HAP-1 (cell line): ENCODE measurements at regions not wholly inside any gene's neighbourhood (a gene's known extent, or its start where the extent isn't known, plus 50 kb on each side); places are given as distances from the start of the nearest gene placed in this dataset.

Experiments used
- DNase-seq, 2 experiments: peaks; one replicate each; pipeline ENCODE4 v3.0.0-alpha.2; 2016 to 2020; ENCODE audit warnings: low spot score in 2 of 2
- H3K27me3 ChIP-seq: fragments of 250-450 bp; sonication (Bioruptor Pico); 2 replicates; pipeline ENCODE4 v1.5.1; 2020; ENCODE audit warnings: low read depth, mild to moderate bottlenecking, moderate library complexity
- H3K36me3 ChIP-seq: fragments of 250-450 bp; sonication (Bioruptor Pico); replicated peaks from 2 replicates; pipeline ENCODE4 v1.5.1; 2020; ENCODE audit warnings: mild to moderate bottlenecking
- H3K4me1 ChIP-seq: fragments of 250-450 bp; sonication (Bioruptor Pico); 2 replicates; pipeline ENCODE4 v1.5.1; 2020; ENCODE audit warnings: mild to moderate bottlenecking
- H3K4me3 ChIP-seq: fragments of 250-450 bp; sonication (Bioruptor Pico); 2 replicates; pipeline ENCODE4 v1.5.1; 2020; ENCODE audit warnings: mild to moderate bottlenecking, moderate library complexity
- H3K9me3 ChIP-seq: fragments of 250-450 bp; sonication (Bioruptor Pico); 2 replicates; pipeline ENCODE4 v1.5.1; 2020; ENCODE audit warnings: mild to moderate bottlenecking, moderate library complexity
- in situ Hi-C: fragments of 300-500 bp; cut with MboI; formaldehyde crosslinking; loops from 3 replicates; pipeline ENCODE4 v1.14.3; 2020; ENCODE audit warnings: low sequenced_read_pairs, inconsistent platforms, mixed read lengths

- Histone ChIP-seq H3K4me3 (no peak overlapping the region), H3K36me3 (no peaks in the 10 kb centered on the region), H3K4me1 (no peaks in the 10 kb centered on the region), H3K27me3 (no peaks in the 10 kb centered on the region), H3K9me3 (no peaks in the 10 kb centered on the region)
- in situ Hi-C loops: no loop called here
- no peak for DNase-seq
These were observed 99.6 kb upstream of the PRR23E start for GRCh38 chr3:127093312-127093711.

GRCh38 chr3:127095774-127096173 lies 97.2 kb upstream of the PRR23E start:
- no peak for DNase-seq
- H3K36me3 ChIP-seq: no peaks in the 10 kb centered on the region
- no peaks in the 10 kb centered on the region for H3K9me3 ChIP-seq
- in situ Hi-C loops: no loop called here
- no peaks in the 10 kb centered on the region for H3K27me3 ChIP-seq
- H3K4me1 ChIP-seq: no peaks in the 10 kb centered on the region
- H3K4me3 ChIP-seq: no peak overlapping the region

GRCh38 chr3:127096256-127097071 lies 96.5 kb upstream of the PRR23E start:
- DNase-seq: no peak
- H3K36me3 ChIP-seq: no peaks in the 10 kb centered on the region
- in situ Hi-C loops: no loop called here
- H3K4me3 ChIP-seq: no peak overlapping the region
- H3K27me3 ChIP-seq: no peaks in the 10 kb centered on the region
- H3K4me1 ChIP-seq: no peaks in the 10 kb centered on the region
- H3K9me3 ChIP-seq: no peaks in the 10 kb centered on the region

GRCh38 chr3:127097072-127097405 lies 95.9 kb upstream of the PRR23E start:
- Histone ChIP-seq H3K27me3 (no peaks in the 10 kb centered on the region), H3K9me3 (no peaks in the 10 kb centered on the region), H3K4me3 (no peak overlapping the region), H3K4me1 (no peaks in the 10 kb centered on the region), H3K36me3 (no peaks in the 10 kb centered on the region)
- in situ Hi-C loops: no loop called here
- no peak for DNase-seq

- in situ Hi-C loops: no loop called here
- no peak for DNase-seq
- H3K27me3 ChIP-seq: no peaks in the 10 kb centered on the region
These were observed 95.5 kb upstream of the PRR23E start for GRCh38 chr3:127097481-127097880.

GRCh38 chr3:127099982-127100381 lies 92.9 kb upstream of the PRR23E start:
- H3K27me3 ChIP-seq: no peaks in the 10 kb centered on the region
- no peak for DNase-seq

More at GRCh38 chr3:127097481-127097880, 95.5 kb upstream of the PRR23E start:
- H3K4me1 ChIP-seq: no peaks in the 10 kb centered on the region
- H3K4me3 ChIP-seq: no peak overlapping the region
- no peaks in the 10 kb centered on the region for H3K36me3 ChIP-seq
- no peaks in the 10 kb centered on the region for H3K9me3 ChIP-seq

GRCh38 chr3:127100459-127101410 lies 92.2 kb upstream of the PRR23E start:
- Histone ChIP-seq H3K9me3 (no peaks in the 10 kb centered on the region), H3K4me3 (no peak overlapping the region), H3K4me1 (no peaks in the 10 kb centered on the region), H3K27me3 (no peaks in the 10 kb centered on the region), H3K36me3 (no peaks in the 10 kb centered on the region)
- no peak for DNase-seq
- in situ Hi-C loops: no loop called here

More at GRCh38 chr3:127099982-127100381, 92.9 kb upstream of the PRR23E start:
- no peaks in the 10 kb centered on the region for H3K36me3 ChIP-seq
- in situ Hi-C loops: no loop called here
- H3K4me3 ChIP-seq: no peak overlapping the region
- H3K9me3 ChIP-seq: no peaks in the 10 kb centered on the region
- H3K4me1 ChIP-seq: no peaks in the 10 kb centered on the region

- Histone ChIP-seq H3K36me3 (no peaks in the 10 kb centered on the region), H3K9me3 (no peaks in the 10 kb centered on the region), H3K4me1 (no peaks in the 10 kb centered on the region), H3K27me3 (no peaks in the 10 kb centered on the region), H3K4me3 (no peak overlapping the region)
- DNase-seq: no peak
- in situ Hi-C loops: no loop called here
These were observed 91.3 kb upstream of the PRR23E start for GRCh38 chr3:127101411-127102187.

GRCh38 chr3:127102188-127102520 lies 90.8 kb upstream of the PRR23E start:
- in situ Hi-C loops: no loop called here
- no peaks in the 10 kb centered on the region for H3K27me3 ChIP-seq
- no peak for DNase-seq
- no peaks in the 10 kb centered on the region for H3K9me3 ChIP-seq
- H3K4me3 ChIP-seq: no peak overlapping the region
- H3K36me3 ChIP-seq: no peaks in the 10 kb centered on the region
- H3K4me1 ChIP-seq: no peaks in the 10 kb centered on the region

GRCh38 chr3:127102587-127102986 lies 90.3 kb upstream of the PRR23E start:
- in situ Hi-C loops: no loop called here
- DNase-seq: no peak

GRCh38 chr3:127103080-127103479 lies 89.9 kb upstream of the PRR23E start:
- Histone ChIP-seq H3K4me3 (no peak overlapping the region), H3K36me3 (no peaks in the 10 kb centered on the region), H3K4me1 (no peaks in the 10 kb centered on the region), H3K27me3 (no peaks in the 10 kb centered on the region), H3K9me3 (no peaks in the 10 kb centered on the region)
- DNase-seq: no peak
- in situ Hi-C loops: no loop called here

More at GRCh38 chr3:127102587-127102986, 90.3 kb upstream of the PRR23E start:
- no peak overlapping the region for H3K4me3 ChIP-seq
- no peaks in the 10 kb centered on the region for H3K27me3 ChIP-seq
- no peaks in the 10 kb centered on the region for H3K4me1 ChIP-seq
- no peaks in the 10 kb centered on the region for H3K36me3 ChIP-seq
- no peaks in the 10 kb centered on the region for H3K9me3 ChIP-seq

- H3K9me3 ChIP-seq: no peaks in the 10 kb centered on the region
- no peak for DNase-seq
- no peak overlapping the region for H3K4me3 ChIP-seq
- in situ Hi-C loops: no loop called here
- no peaks in the 10 kb centered on the region for H3K27me3 ChIP-seq
- H3K36me3 ChIP-seq: no peaks in the 10 kb centered on the region
- no peaks in the 10 kb centered on the region for H3K4me1 ChIP-seq
These were observed 88.3 kb upstream of the PRR23E start for GRCh38 chr3:127104586-127104985.

GRCh38 chr3:127105587-127105986 lies 87.3 kb upstream of the PRR23E start:
- DNase-seq: no peak
- in situ Hi-C loops: no loop called here
- Histone ChIP-seq H3K4me3 (no peak overlapping the region), H3K36me3 (no peaks in the 10 kb centered on the region), H3K27me3 (no peaks in the 10 kb centered on the region), H3K9me3 (no peaks in the 10 kb centered on the region), H3K4me1 (no peaks in the 10 kb centered on the region)
